Fibroblast of pulmonary artery (primary cell): ENCODE measurements at regions not wholly inside any gene's neighbourhood (a gene's known extent, or its start where the extent isn't known, plus 50 kb on each side); places are given as distances from the start of the nearest gene placed in this dataset.

Source experiments
- DNase-seq: peaks from one replicate; pipeline ENCODE4 v3.0.0-alpha.2; 2010; ENCODE audit warnings: low read depth
- H3K4me3 ChIP-seq: replicated peaks from 2 replicates; pipeline ENCODE4 v1.5.1; 2011; ENCODE audit warnings: low read depth, mild to moderate bottlenecking, control low read depth, low read length, moderate library complexity
- CTCF ChIP-seq: IDR thresholded peaks from 2 replicates; pipeline ENCODE4 v1.5.1; 2011; ENCODE audit warnings: mild to moderate bottlenecking, control low read depth, low read length, inconsistent platforms; ENCODE audit errors: missing control alignments

GRCh38 chr14:98944989-98945388 lies 327.0 kb downstream of the BCL11B start:
- DNase-seq = no peak
- no peak for TF ChIP-seq CTCF
- H3K4me3 ChIP-seq = no peak overlapping the region

DNA sequence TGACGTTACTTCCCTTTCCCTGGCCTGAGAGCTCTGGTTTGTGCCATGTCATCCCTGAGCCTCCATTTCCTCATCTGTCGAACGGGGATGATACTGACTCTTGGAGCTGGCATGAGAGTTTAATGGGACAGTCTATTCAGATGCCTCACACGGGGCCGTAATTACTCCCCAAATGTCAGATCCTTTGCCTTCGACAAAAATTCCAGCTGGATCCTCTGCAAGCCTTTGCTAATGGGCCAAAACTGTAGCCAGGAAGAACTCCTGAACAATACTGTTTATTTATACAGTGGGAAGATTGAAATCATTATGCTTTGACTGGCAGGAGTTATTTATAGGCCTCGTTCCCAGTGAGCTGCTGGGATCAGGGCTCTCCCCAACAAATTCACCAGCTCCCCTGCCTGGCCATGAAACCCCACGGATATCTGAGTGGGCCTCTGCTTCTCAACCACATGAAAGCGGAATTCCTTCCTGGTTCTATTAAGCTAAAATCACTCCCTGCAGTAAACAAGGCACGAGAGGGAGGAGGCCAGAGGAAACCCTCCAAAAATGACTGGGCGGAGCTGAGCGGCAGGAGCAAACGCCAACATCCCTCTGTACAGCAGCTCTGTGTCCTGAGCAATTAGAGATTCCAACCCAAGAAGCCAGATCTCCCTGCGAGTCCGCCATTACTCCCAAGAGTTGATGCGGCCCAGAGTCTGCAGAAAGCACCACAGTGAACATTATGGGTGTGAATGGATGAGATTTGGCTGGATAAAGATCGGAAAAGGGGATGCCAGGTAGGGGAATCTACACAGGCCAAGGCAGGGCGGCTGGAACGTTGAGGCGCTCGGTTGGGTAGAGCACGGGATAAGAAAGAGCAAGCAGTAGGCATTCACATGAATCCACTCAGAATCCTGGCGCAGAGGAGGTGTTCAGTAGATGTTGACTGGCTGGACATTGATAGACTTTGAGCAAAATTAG lies 326.1 kb downstream of the BCL11B start:
- TF ChIP-seq CTCF = no peak
- no peak for DNase-seq
- no peak overlapping the region for H3K4me3 ChIP-seq

- no peak for DNase-seq
- no peak for TF ChIP-seq CTCF
- no peak overlapping the region for H3K4me3 ChIP-seq
Observed at GRCh38 chr14:98946940-98947339, 325.1 kb downstream of the BCL11B start.

DNA sequence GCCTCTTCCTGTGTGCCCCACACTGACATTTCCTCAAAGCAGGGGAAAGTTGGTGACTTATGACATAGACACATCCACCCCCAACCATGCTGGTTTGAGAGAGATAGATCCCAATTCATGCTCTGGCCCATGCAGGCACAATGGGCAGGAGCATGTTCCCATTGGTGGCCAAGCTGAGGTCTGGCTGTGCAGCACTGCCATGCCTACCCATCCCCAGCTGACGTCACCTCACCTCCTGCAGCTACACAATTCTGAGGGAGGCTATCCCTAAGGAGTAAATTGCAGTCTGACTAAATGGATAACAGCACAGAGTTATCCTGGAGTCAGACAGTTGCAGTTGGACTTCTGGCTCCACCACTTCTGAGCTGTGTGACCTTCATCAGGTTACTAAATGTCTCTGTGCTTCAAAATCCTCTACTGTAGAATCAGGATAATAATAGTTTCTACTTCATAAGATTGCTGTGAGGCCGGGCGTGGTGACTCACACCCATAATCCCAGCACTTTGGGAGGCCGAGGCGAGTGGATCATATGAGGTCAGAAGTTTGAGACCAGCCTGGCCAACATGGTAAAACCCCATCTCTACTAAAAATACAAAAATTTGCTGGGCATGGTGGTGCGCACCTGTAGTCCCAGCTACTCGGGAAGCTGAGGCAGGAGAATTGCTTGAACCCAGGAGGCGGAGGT lies 323.9 kb downstream of the BCL11B start:
- H3K4me3 ChIP-seq = no peak overlapping the region
- no peak for DNase-seq
- no peak for TF ChIP-seq CTCF

- H3K4me3 ChIP-seq = no peak overlapping the region
- no peak for DNase-seq
- no peak for TF ChIP-seq CTCF
Observed at GRCh38 chr14:98949051-98949450, 322.9 kb downstream of the BCL11B start.

DNA sequence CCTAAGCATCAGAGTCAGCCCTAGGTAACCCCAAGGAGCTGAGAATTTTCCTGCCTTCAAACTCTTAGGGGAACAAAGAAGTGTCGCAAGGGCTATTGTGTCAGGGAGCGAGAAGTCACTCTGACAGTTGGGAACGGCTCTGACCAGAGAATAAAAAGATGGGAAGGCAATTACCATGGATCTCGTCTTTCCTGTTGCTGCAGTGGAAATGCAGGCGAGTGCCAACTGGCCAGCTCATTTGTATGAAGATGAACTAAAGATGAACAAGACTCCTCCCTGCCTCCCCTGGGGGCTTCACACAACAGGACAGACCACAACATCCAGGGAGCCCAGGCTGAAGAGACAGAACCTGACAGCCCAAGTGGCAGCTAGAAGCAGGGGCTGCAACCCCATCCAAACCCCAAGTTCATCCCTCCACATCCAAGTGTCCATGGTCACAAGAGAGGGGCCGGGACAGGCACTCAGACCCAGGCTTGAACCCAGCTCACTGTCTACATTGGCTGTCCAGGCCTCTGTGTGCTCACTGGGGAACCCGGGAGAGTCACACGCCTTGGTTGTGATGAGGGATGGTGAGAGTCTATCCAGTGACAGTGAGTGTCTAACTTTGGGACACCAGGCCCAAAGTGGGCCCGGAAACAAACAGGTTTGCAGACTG lies 322.4 kb downstream of the BCL11B start:
- DNase-seq = no peak
- TF ChIP-seq CTCF = no peak
- H3K4me3 ChIP-seq = no peak overlapping the region
